HG03196 (cell line): ENCODE measurements at regions not wholly inside any gene's neighbourhood (a gene's known extent, or its start where the extent isn't known, plus 50 kb on each side); places are given as distances from the start of the nearest gene placed in this dataset.
"Not testable (repeated sequence)": the region's sequence is repeated elsewhere in the genome, so short reads cannot be mapped to it uniquely, and the experiment has no call there.

ENCODE experiments used
- ATAC-seq: cut with Tn5 transposase; IDR thresholded peaks from one replicate; pipeline ENCODE4 v1.9.1; 2021; ENCODE audit not compliant: unreplicated experiment

- no peak for ATAC-seq
Observed at GRCh38 chr15:96213896-96214295, 116.6 kb upstream of the NR2F2 start.

GRCh38 chr15:96216481-96216880 is 114.0 kb upstream of the NR2F2 start:
- not testable (repeated sequence) for ATAC-seq

- no peak for ATAC-seq
Observed at GRCh38 chr15:96217983-96218382, 112.5 kb upstream of the NR2F2 start.

GRCh38 chr15:96218623-96219455 is 111.7 kb upstream of the NR2F2 start:
- ATAC-seq, result no peak

GRCh38 chr15:96219681-96220080 is 110.8 kb upstream of the NR2F2 start:
- ATAC-seq, result no peak

- no peak for ATAC-seq
Observed at GRCh38 chr15:96220657-96221056, 109.8 kb upstream of the NR2F2 start.

GRCh38 chr15:96222981-96223380 is 107.5 kb upstream of the NR2F2 start:
- no peak for ATAC-seq

- ATAC-seq, result no peak
Observed at GRCh38 chr15:96223939-96224338, 106.6 kb upstream of the NR2F2 start.

GRCh38 chr15:96225642-96226259 is 104.7 kb upstream of the NR2F2 start:
- ATAC-seq, result no peak

GRCh38 chr15:96230526-96231181 is 99.8 kb upstream of the NR2F2 start:
- no peak for ATAC-seq

- no peak for ATAC-seq
Observed at GRCh38 chr15:96232335-96232734, 98.2 kb upstream of the NR2F2 start.

- ATAC-seq, result no peak
Observed at GRCh38 chr15:96234109-96234892, 96.2 kb upstream of the NR2F2 start.

GRCh38 chr15:96237002-96237401 is 93.5 kb upstream of the NR2F2 start:
- no peak for ATAC-seq

GRCh38 chr15:96242761-96243160 is 87.7 kb upstream of the NR2F2 start:
- ATAC-seq, result no peak

GRCh38 chr15:96243701-96244100 is 86.8 kb upstream of the NR2F2 start:
- ATAC-seq, result no peak

- ATAC-seq, result no peak
Observed at GRCh38 chr15:96245252-96245651, 85.2 kb upstream of the NR2F2 start.

GRCh38 chr15:96246057-96246456 is 84.4 kb upstream of the NR2F2 start:
- no peak for ATAC-seq

- no peak for ATAC-seq
Observed at GRCh38 chr15:96247621-96248305, 82.7 kb upstream of the NR2F2 start.

GRCh38 chr15:96252148-96252547 is 78.4 kb upstream of the NR2F2 start:
- no peak for ATAC-seq

GRCh38 chr15:96253006-96253747 is 77.3 kb upstream of the NR2F2 start:
- ATAC-seq, result no peak
